H1 (cell line): ENCODE measurements at regions not wholly inside any gene's neighbourhood (a gene's known extent, or its start where the extent isn't known, plus 50 kb on each side); places are given as distances from the start of the nearest gene placed in this dataset.

Experiments used
- CTCF ChIA-PET: fragments of 300-600 bp; sonication (Branson Sonifier 250); formaldehyde crosslinking; loops from one replicate; lab custom pipeline; 2021; ENCODE audit not compliant: partially characterized antibody; lab: Charles Lee
- POLR2A ChIA-PET: fragments of 300-600 bp; sonication (Branson Sonifier 250); formaldehyde crosslinking; loops from one replicate; lab custom pipeline; 2021; ENCODE audit warnings: inconsistent platforms; ENCODE audit not compliant: partially characterized antibody; lab: Charles Lee
- DNase-seq, 2 experiments: peaks; one replicate each; pipeline versions ENCODE4 v3.0.0 to v3.0.0-alpha.2; 2010 to 2022; ENCODE audit warnings: low spot score in 2 of 2, low read depth in 1 of 2, mixed read lengths in 1 of 2
- FAIRE-seq: peaks from 2 replicates; lab custom pipeline; 2011; peaks lifted over from hg19 to GRCh38; lab: Jason Lieb, UNC
- H2AFZ ChIP-seq: 2 replicates; pipeline ENCODE4 v1.8.1; 2012; ENCODE audit warnings: low read length, inconsistent platforms
- H2AK5ac ChIP-seq: 2 replicates; pipeline ENCODE4 v1.6.1; 2013; ENCODE audit warnings: low read depth, low read length
- H2BK120ac ChIP-seq: replicated peaks from 2 replicates; pipeline ENCODE3; 2013; ENCODE audit warnings: low read depth, low read length, inconsistent platforms
- H2BK12ac ChIP-seq: 2 replicates; pipeline ENCODE4 v1.6.1; 2013; ENCODE audit warnings: low read depth, low read length
- H2BK15ac ChIP-seq: 2 replicates; pipeline ENCODE4 v1.6.1; 2013; ENCODE audit warnings: low read length
- H2BK20ac ChIP-seq: 2 replicates; pipeline ENCODE4 v1.6.1; 2013; ENCODE audit warnings: low read length
- H2BK5ac ChIP-seq: 2 replicates; pipeline ENCODE4 v1.6.1; 2013; ENCODE audit warnings: low read depth, low read length
- H3K14ac ChIP-seq: 2 replicates; pipeline ENCODE4 v1.6.1; 2013; ENCODE audit warnings: inconsistent platforms; ENCODE audit not compliant: insufficient read length
- H3K18ac ChIP-seq: 2 replicates; pipeline ENCODE4 v1.6.1; 2013; ENCODE audit warnings: low read length; ENCODE audit errors: extremely low read depth
- H3K23ac ChIP-seq: 2 replicates; pipeline ENCODE4 v1.6.1; 2013; ENCODE audit warnings: inconsistent platforms; ENCODE audit not compliant: insufficient read length
- H3K23me2 ChIP-seq: 2 replicates; pipeline ENCODE4 v1.6.1; 2013; ENCODE audit warnings: low read depth, low read length
- H3K27ac ChIP-seq: 2 replicates; pipeline ENCODE4 v1.6.1; 2011; ENCODE audit warnings: low read depth, low read length, inconsistent platforms
- H3K27me3 ChIP-seq, 4 experiments: replicated peaks in 1 of 4; 1 replicate in 1 of 4; 2 replicates in 3 of 4; pipeline versions ENCODE4 v1.6.1 to v1.8.1; 2011 to 2013; ENCODE audit warnings: low read length in 3 of 4, mild to moderate bottlenecking in 3 of 4, inconsistent platforms in 2 of 4, mixed read lengths in 2 of 4, moderate library complexity in 1 of 4; ENCODE audit not compliant: control insufficient read depth in 3 of 4, insufficient read depth in 3 of 4; ENCODE audit errors: extremely low read depth in 1 of 4
- H3K36me3 ChIP-seq, 4 experiments: 2 replicates each; pipeline versions ENCODE4 v1.6.1 to v1.8.1; 2011 to 2013; ENCODE audit warnings: mild to moderate bottlenecking in 4 of 4, low read length in 3 of 4, moderate library complexity in 2 of 4, control low read depth in 1 of 4, inconsistent platforms in 1 of 4; ENCODE audit not compliant: insufficient read depth in 4 of 4, control insufficient read depth in 2 of 4
- H3K4ac ChIP-seq: replicated peaks from 2 replicates; pipeline ENCODE3; 2013; ENCODE audit warnings: low read length, low read depth, mixed read lengths, inconsistent platforms; ENCODE audit not compliant: insufficient read length
- H3K4me1 ChIP-seq, 4 experiments: replicated peaks in 1 of 4; 1 replicate in 1 of 4; 2 replicates in 3 of 4; pipeline versions ENCODE4 v1.6.1 to v1.8.1; 2011 to 2013; ENCODE audit warnings: low read length in 3 of 4, inconsistent platforms in 2 of 4, mixed read lengths in 1 of 4; ENCODE audit not compliant: insufficient read depth in 4 of 4, control insufficient read depth in 3 of 4
- H3K4me2 ChIP-seq, 2 experiments: 2 replicates each; pipeline versions ENCODE4 v1.6.1 to v1.8.1; 2011 to 2013; ENCODE audit warnings: low read depth in 2 of 2, low read length in 2 of 2, control low read depth in 1 of 2, inconsistent platforms in 1 of 2, mild to moderate bottlenecking in 1 of 2; ENCODE audit not compliant: insufficient read depth in 1 of 2
- H3K4me3 ChIP-seq, 4 experiments: fragments of 200-600, 300-600 bp in 1 of 4; sonication (generic), shearing (Covaris generic), sonication (Bioruptor Twin) in 1 of 4; 2 replicates each; pipeline versions ENCODE4 v1.5.1 to v1.8.1; 2011 to 2016; ENCODE audit warnings: low read length in 4 of 4, low read depth in 3 of 4, control low read depth in 2 of 4, inconsistent platforms in 2 of 4, mild to moderate bottlenecking in 2 of 4, mixed read lengths in 1 of 4, moderate library complexity in 1 of 4; ENCODE audit not compliant: insufficient read depth in 2 of 4; ENCODE audit errors: extremely low read depth in 1 of 4
- H3K56ac ChIP-seq: replicated peaks from 2 replicates; pipeline ENCODE3; 2013; ENCODE audit warnings: low read depth, mild to moderate bottlenecking, mixed read lengths, low read length, inconsistent platforms; ENCODE audit not compliant: insufficient read length
- H3K79me1 ChIP-seq: 2 replicates; pipeline ENCODE4 v1.6.1; 2013; ENCODE audit warnings: low read depth, low read length, control low read depth
- H3K79me2 ChIP-seq, 2 experiments: 2 replicates each; pipeline versions ENCODE4 v1.6.1 to v1.8.1; 2012 to 2013; ENCODE audit warnings: low read length in 2 of 2, mild to moderate bottlenecking in 2 of 2, inconsistent platforms in 1 of 2; ENCODE audit not compliant: insufficient read depth in 2 of 2, control insufficient read depth in 1 of 2
- H3K9ac ChIP-seq, 4 experiments: replicated peaks in 1 of 4; 1 replicate in 1 of 4; 2 replicates in 3 of 4; pipeline versions ENCODE4 v1.6.1 to v1.8.1; 2011 to 2013; ENCODE audit warnings: low read depth in 3 of 4, low read length in 3 of 4, control low read depth in 2 of 4, mild to moderate bottlenecking in 2 of 4, moderate library complexity in 2 of 4, inconsistent platforms in 1 of 4; ENCODE audit errors: extremely low read depth in 1 of 4
- H3K9me3 ChIP-seq, 2 experiments: 2 replicates each; pipeline versions ENCODE4 v1.6.1 to v1.8.1; 2012 to 2013; ENCODE audit warnings: mild to moderate bottlenecking in 2 of 2, moderate library complexity in 2 of 2, control low read depth in 1 of 2, inconsistent platforms in 1 of 2, low read depth in 1 of 2, low read length in 1 of 2, mixed read lengths in 1 of 2; ENCODE audit not compliant: insufficient read depth in 2 of 2
- H4K20me1 ChIP-seq, 2 experiments: replicated peaks in 1 of 2; 2 replicates each; pipeline versions ENCODE3 to v1.8.1; 2011 to 2013; ENCODE audit warnings: inconsistent platforms in 2 of 2, low read length in 2 of 2, mild to moderate bottlenecking in 1 of 2; ENCODE audit not compliant: insufficient read depth in 2 of 2, control insufficient read depth in 1 of 2
- H4K5ac ChIP-seq: 2 replicates; pipeline ENCODE4 v1.6.1; 2013; ENCODE audit warnings: low read length, low read depth, mixed read lengths, inconsistent platforms; ENCODE audit not compliant: insufficient read length
- H4K8ac ChIP-seq: 2 replicates; pipeline ENCODE4 v1.8.0; 2013; ENCODE audit warnings: mild to moderate bottlenecking, moderate library complexity, low read length, inconsistent platforms; ENCODE audit not compliant: insufficient read depth; ENCODE audit errors: extremely low read depth
- H4K91ac ChIP-seq: replicated peaks from 2 replicates; pipeline ENCODE3; 2013; ENCODE audit warnings: low read length, mixed read lengths, inconsistent platforms; ENCODE audit not compliant: insufficient read length
- ATF3 ChIP-seq: IDR thresholded peaks from 2 replicates; pipeline ENCODE4 v1.6.1; 2011; ENCODE audit warnings: low read depth, mild to moderate bottlenecking, low read length; ENCODE audit not compliant: insufficient read depth
- BRCA1 ChIP-seq: IDR thresholded peaks from 2 replicates; pipeline ENCODE4 v1.6.1; 2012; ENCODE audit warnings: low read depth, low read length, improper control_type of control experiment
- CBX8 ChIP-seq: fragments of 300-800, 300-1000 bp; sonication (generic); IDR thresholded peaks from 2 replicates; pipeline ENCODE4 v1.7.1; 2016; ENCODE audit warnings: low read depth, low read length, borderline replicate concordance
- EGR1 ChIP-seq: IDR thresholded peaks from 2 replicates; pipeline ENCODE4 v1.6.1; 2011; ENCODE audit warnings: low read depth, low read length, borderline replicate concordance
- GTF2F1 ChIP-seq: IDR thresholded peaks from 2 replicates; pipeline ENCODE4 v1.6.1; 2012; ENCODE audit warnings: low read depth, low read length, improper control_type of control experiment, borderline replicate concordance
- HDAC6 ChIP-seq: IDR thresholded peaks from one replicate; pipeline ENCODE4 v1.7.1; 2012; ENCODE audit warnings: low read depth, mild to moderate bottlenecking, inconsistent platforms, low read length, moderate library complexity
- NANOG ChIP-seq: IDR thresholded peaks from 2 replicates; pipeline ENCODE4 v1.6.1; 2011; ENCODE audit warnings: low read length, low read depth, mild to moderate bottlenecking, inconsistent platforms; ENCODE audit not compliant: insufficient read depth, poor library complexity, severe bottlenecking
- SAP30 ChIP-seq: fragments of 300-600 bp; sonication (generic); IDR thresholded peaks from 2 replicates; pipeline ENCODE4 v1.7.1; 2012; ENCODE audit warnings: low read length, moderate library complexity, mild to moderate bottlenecking, inconsistent platforms; ENCODE audit not compliant: insufficient read depth, insufficient replicate concordance
- SIN3A ChIP-seq, 2 experiments: IDR thresholded peaks in 1 of 2; conservative IDR thresholded peaks in 1 of 2; 2 replicates each; pipeline ENCODE4 v1.6.1; 2011 to 2012; ENCODE audit warnings: low read length in 2 of 2, improper control_type of control experiment in 1 of 2, low read depth in 1 of 2, mild to moderate bottlenecking in 1 of 2
- USF2 ChIP-seq: IDR thresholded peaks from 2 replicates; pipeline ENCODE4 v1.6.1; 2011; ENCODE audit warnings: low read length, improper control_type of control experiment
- WGBS, 2 experiments: shearing (Covaris generic) in 1 of 2; methylation state at CpG; one replicate each; pipeline versions ENCODE4 v1.1.6 to v1.1.7; 2013 to 2015; ENCODE audit warnings: low lambda C conversion rate in 2 of 2, mixed read lengths in 2 of 2, inconsistent platforms in 1 of 2, low coverage in 1 of 2, missing lambda C conversion rate in 1 of 2; ENCODE audit not compliant: insufficient replicate concordance in 2 of 2, insufficient coverage in 1 of 2, insufficient read length in 1 of 2; ENCODE audit errors: extremely low coverage in 1 of 2, missing lambda C conversion rate in 1 of 2; 5-methylcytosine and 5-hydroxymethylcytosine counted together

- no peak overlapping the region for H3K9ac ChIP-seq
- no peak overlapping the region for H3K18ac ChIP-seq
- H3K23ac ChIP-seq = no peak overlapping the region
- no peak overlapping the region for H4K91ac ChIP-seq
- H3K27ac ChIP-seq = no peak overlapping the region
- no peak overlapping the region for H3K4me2 ChIP-seq
- H3K4ac ChIP-seq = no peak overlapping the region
- no peak overlapping the region for H2BK5ac ChIP-seq
- no peaks in the 10 kb centered on the region for H3K36me3 ChIP-seq
- no peak overlapping the region for H2BK120ac ChIP-seq
- no peak overlapping the region for H4K8ac ChIP-seq
- H3K14ac ChIP-seq = no peak overlapping the region
- CTCF ChIA-PET = interaction anchor here (0.6 to 1.8 kb wide), 4 partner anchors 13 to 1834 kb away, joined by 3 to 4 read pairs (median 4); no protein-coding TSS in a partner anchor
- 87% methylated on average over 3 of the region's 3 CpGs; no CpG with 5 or more reads in 1 of the 2 experiments for WGBS, 2 experiments
- H2BK20ac ChIP-seq = no peak overlapping the region
- no peak overlapping the region for H3K56ac ChIP-seq
- H3K79me2 ChIP-seq = no peaks in the 10 kb centered on the region
- no peaks in the 10 kb centered on the region for H4K20me1 ChIP-seq
- H2BK12ac ChIP-seq = 0 out of 2 replicates have a peak overlapping the region, but pooled peaks have one; percentile 17
- H3K27me3 ChIP-seq = no peaks in the 10 kb centered on the region
- no peak overlapping the region for H2AK5ac ChIP-seq
- H4K5ac ChIP-seq = no peak overlapping the region
- no peak for TF ChIP-seq CBX8
- TF ChIP-seq EGR1 = no peak
- no peak for TF ChIP-seq USF2
- no peak for TF ChIP-seq BRCA1
- no peak for TF ChIP-seq HDAC6
- no peak for TF ChIP-seq SAP30
- no peak for TF ChIP-seq NANOG
- TF ChIP-seq SIN3A (conservative IDR thresholded peaks at IDR 0.05 in 1 of 2, IDR thresholded peaks at IDR 0.05 in 1 of 2; ENCODE audit: low read depth in 1 of 2, low read length in 2 of 2) = no peak
- TF ChIP-seq GTF2F1 = no peak
- TF ChIP-seq ATF3 = no peak
- H2AFZ ChIP-seq = no peak overlapping the region
- no peak for FAIRE-seq
- no peak overlapping the region for H3K4me3 ChIP-seq
- H3K9me3 ChIP-seq = no peaks in the 10 kb centered on the region
- no peaks in the 10 kb centered on the region for H3K23me2 ChIP-seq
- H2BK15ac ChIP-seq = no peak overlapping the region; the same call in 1 of the 2 replicates
- no peaks in the 10 kb centered on the region for H3K79me1 ChIP-seq
- DNase-seq = no peak
- peaks cover 0 to 5% (median 2%) of the 10 kb centered on the region in 4 experiments; a peak in 2 of 7 replicates for H3K4me1 ChIP-seq
- POLR2A ChIA-PET = no interaction called here
These were observed 345.7 kb upstream of the SLC30A5 start for GRCh38 chr5:68748101-68748500.
